T-cell (primary cell): ENCODE measurements at regions not wholly inside any gene's neighbourhood (a gene's known extent, or its start where the extent isn't known, plus 50 kb on each side); places are given as distances from the start of the nearest gene placed in this dataset.

Experiments
- ATAC-seq, 4 experiments: fragments of 200-7000 bp in 3 of 4; fragments of 150-1000 bp in 1 of 4; cut with Tn5 transposase; replicated peaks in 1 of 4; 1 replicate in 3 of 4; 2 replicates in 1 of 4; pipeline ENCODE4 v1.10.0; 2021; ENCODE audit warnings: moderate library complexity in 3 of 4, mild to moderate bottlenecking in 2 of 4, moderate number of reproducible peaks in 1 of 4
- CTCF ChIA-PET, 2 donors: fragments of 300-600 bp; sonication (Branson Sonifier 250); formaldehyde crosslinking; loops; one replicate each; lab custom pipeline; 2022; ENCODE audit warnings: antibody characterized with exemption in 2 of 2; lab: Charles Lee
- POLR2A ChIA-PET, 2 donors: fragments of 300-600 bp; sonication (Branson Sonifier 250); formaldehyde crosslinking; loops; one replicate each; lab custom pipeline; 2022; ENCODE audit warnings: antibody characterized with exemption in 2 of 2; lab: Charles Lee
- DNase-seq, 35 experiments: peaks; one replicate each; pipeline versions ENCODE4 v3.0.0 to v3.0.0-alpha.2; 2013 to 2023
- H3K27ac ChIP-seq: one replicate; pipeline ENCODE4 v1.5.1; 2013; ENCODE audit warnings: low read length
- H3K27me3 ChIP-seq, 2 experiments: replicated peaks in 1 of 2; 1 replicate in 1 of 2; 2 replicates in 1 of 2; pipeline versions ENCODE4 v1.6.1 to v1.7.0; 2013; ENCODE audit warnings: low read length in 1 of 2, mixed read lengths in 1 of 2; ENCODE audit not compliant: control insufficient read depth in 2 of 2, insufficient read depth in 2 of 2; ENCODE audit errors: extremely low read depth in 1 of 2
- H3K36me3 ChIP-seq, 2 donors: 1 replicate in 1 of 2; 2 replicates in 1 of 2; pipeline versions ENCODE4 v1.6.1 to v1.7.0; 2013; ENCODE audit warnings: low read length in 1 of 2; ENCODE audit not compliant: control insufficient read depth in 2 of 2, insufficient read depth in 1 of 2; ENCODE audit errors: extremely low read depth in 1 of 2
- H3K4me1 ChIP-seq, 2 experiments: 1 replicate in 1 of 2; 2 replicates in 1 of 2; pipeline versions ENCODE4 v1.6.1 to v1.7.0; 2013; ENCODE audit warnings: low read length in 2 of 2, mixed read lengths in 1 of 2; ENCODE audit not compliant: insufficient read depth in 2 of 2, control insufficient read depth in 1 of 2; ENCODE audit errors: extremely low read depth in 1 of 2
- H3K4me3 ChIP-seq, 2 donors: 1 replicate in 1 of 2; 2 replicates in 1 of 2; pipeline versions ENCODE4 v1.5.1 to v1.7.0; 2013; ENCODE audit warnings: mild to moderate bottlenecking in 2 of 2, low read length in 1 of 2, moderate library complexity in 1 of 2; ENCODE audit not compliant: control insufficient read depth in 1 of 2; ENCODE audit errors: extremely low read depth in 1 of 2
- H3K9me3 ChIP-seq: 2 replicates; pipeline ENCODE4 v1.7.0; 2013
- H3K27ac Mint-ChIP-seq, 2 donors: one replicate each; pipeline ENCODE4 v1.8.0; 2020 to 2021; ENCODE audit warnings: mild to moderate bottlenecking in 2 of 2, mixed read lengths in 2 of 2
- H3K27me3 Mint-ChIP-seq, 2 donors: one replicate each; pipeline ENCODE4 v1.8.0; 2021 to 2022; ENCODE audit warnings: mixed read lengths in 2 of 2
- H3K36me3 Mint-ChIP-seq: one replicate; pipeline ENCODE4 v1.8.0; 2021; ENCODE audit warnings: mixed read lengths
- H3K4me1 Mint-ChIP-seq, 3 donors: one replicate each; pipeline ENCODE4 v1.8.0; 2020 to 2022; ENCODE audit warnings: mixed read lengths in 3 of 3, mild to moderate bottlenecking in 1 of 3
- H3K4me3 Mint-ChIP-seq, 3 donors: one replicate each; pipeline ENCODE4 v1.8.0; 2020 to 2022; ENCODE audit warnings: mild to moderate bottlenecking in 3 of 3, mixed read lengths in 3 of 3, moderate library complexity in 3 of 3
- H3K9me3 Mint-ChIP-seq, 3 donors: one replicate each; pipeline ENCODE4 v1.8.0; 2020 to 2022; ENCODE audit warnings: mixed read lengths in 3 of 3
- WGBS: methylation state at CpG from one replicate; pipeline ENCODE4 v1.1.5; 2013; ENCODE audit warnings: missing lambda C conversion rate; ENCODE audit not compliant: insufficient coverage; 5-methylcytosine and 5-hydroxymethylcytosine counted together

DNA sequence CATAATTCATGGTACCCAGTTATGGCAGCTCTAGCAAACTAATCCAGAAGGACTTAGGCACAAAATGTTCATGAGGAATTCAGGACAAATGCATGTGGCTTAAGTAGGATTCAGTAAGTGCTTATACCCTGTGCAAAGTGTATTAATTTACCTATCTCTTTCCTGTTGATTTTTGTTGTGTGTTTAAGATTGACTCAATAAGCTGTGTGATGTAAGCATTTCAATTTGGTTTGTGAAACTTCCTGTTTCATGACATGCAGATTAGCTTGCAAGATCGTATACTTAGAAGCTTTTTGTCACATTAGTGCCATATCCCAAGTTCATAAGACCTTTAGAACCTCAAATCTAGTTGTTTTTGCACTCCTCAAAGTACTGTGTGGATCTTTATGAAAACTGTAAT is 416.7 kb downstream of the ARL4A start:
- Mint-ChIP-seq H3K27ac (no peak overlapping the region), H3K27me3 (no peaks in the 10 kb centered on the region), H3K4me1 (no peaks in the 10 kb centered on the region), H3K36me3 (no peaks in the 10 kb centered on the region), H3K4me3 (no peak overlapping the region), H3K9me3 (no peaks in the 10 kb centered on the region)
- ChIA-PET POLR2A (interaction anchor here in 1 of 2 donors (0.6 kb wide), 1 partner anchor 48 kb away, joined by 4 read pairs; no protein-coding TSS in a partner anchor), CTCF (no interaction called here)
- DNase-seq (no peak), ATAC-seq (no peak)
- H3K27me3 ChIP-seq: no peaks in the 10 kb centered on the region
- no peaks in the 10 kb centered on the region for H3K36me3 ChIP-seq
- no CpG with 5 or more reads among the region's 1 CpG for WGBS
- H3K27ac ChIP-seq: no peak overlapping the region
- no peaks in the 10 kb centered on the region for H3K9me3 ChIP-seq
- H3K4me1 ChIP-seq: no peaks in the 10 kb centered on the region
- H3K4me3 ChIP-seq: no peak overlapping the region

DNA sequence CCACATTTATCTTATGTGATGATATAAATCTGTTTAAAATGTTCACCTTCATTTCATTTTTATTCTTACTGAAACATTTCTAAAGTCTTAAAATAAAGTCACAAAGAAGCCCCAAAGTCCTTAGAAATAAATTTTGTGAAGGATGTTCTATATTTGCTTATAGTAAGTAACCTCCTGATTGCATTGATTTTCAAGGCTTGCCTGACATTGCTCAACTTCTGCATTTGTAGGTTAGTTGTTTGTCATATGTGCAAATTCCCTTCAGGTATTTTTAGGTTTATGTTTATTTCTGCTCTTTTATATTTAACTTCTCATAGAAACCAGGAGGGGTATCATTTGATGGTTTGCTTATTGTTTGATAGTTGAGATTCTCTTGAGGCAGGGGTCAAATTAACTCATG is 417.8 kb downstream of the ARL4A start:
- ChIA-PET CTCF (no interaction called here), POLR2A (no interaction called here)
- H3K27me3 Mint-ChIP-seq: no peaks in the 10 kb centered on the region
- Histone ChIP-seq H3K27me3 (no peaks in the 10 kb centered on the region), H3K4me1 (no peaks in the 10 kb centered on the region), H3K27ac (no peak overlapping the region), H3K9me3 (no peaks in the 10 kb centered on the region), H3K4me3 (no peak overlapping the region), H3K36me3 (no peaks in the 10 kb centered on the region)
- H3K9me3 Mint-ChIP-seq: no peaks in the 10 kb centered on the region
- H3K4me3 Mint-ChIP-seq: no peak overlapping the region
- H3K27ac Mint-ChIP-seq: no peak overlapping the region
- H3K36me3 Mint-ChIP-seq: no peaks in the 10 kb centered on the region
- no peak for ATAC-seq
- H3K4me1 Mint-ChIP-seq: no peaks in the 10 kb centered on the region
- no peak for DNase-seq

DNA sequence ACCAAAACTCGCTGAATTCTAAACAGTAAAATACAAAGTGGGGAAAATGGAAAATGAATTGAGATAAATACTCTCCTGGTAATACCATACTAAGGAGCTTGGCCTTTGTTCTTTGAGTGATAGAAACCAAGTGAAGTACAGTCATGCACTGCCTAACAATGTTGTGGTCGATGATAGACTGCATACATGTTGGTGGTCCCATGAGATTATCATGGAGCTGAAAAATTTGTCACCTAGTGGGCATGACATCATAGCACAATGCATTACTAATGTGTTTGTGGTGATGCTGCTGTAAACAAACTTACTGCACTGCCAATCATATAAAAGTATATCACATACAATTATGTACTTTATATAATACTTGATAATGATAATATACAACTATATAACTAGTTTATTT is 419.1 kb downstream of the ARL4A start:
- DNase-seq (no peak), ATAC-seq (no peak)
- Mint-ChIP-seq H3K27me3 (no peaks in the 10 kb centered on the region), H3K4me1 (no peaks in the 10 kb centered on the region), H3K36me3 (no peaks in the 10 kb centered on the region), H3K27ac (no peak overlapping the region), H3K9me3 (no peaks in the 10 kb centered on the region), H3K4me3 (no peak overlapping the region)
- H3K27ac ChIP-seq: no peak overlapping the region
- 80% methylated on average over 1 of the region's 2 CpGs for WGBS
- no peaks in the 10 kb centered on the region for H3K9me3 ChIP-seq
- ChIA-PET CTCF (no interaction called here), POLR2A (interaction anchor here in 1 of 2 donors (0.6 kb wide), 1 partner anchor 40 kb away, joined by 8 read pairs; no protein-coding TSS in a partner anchor)
- no peaks in the 10 kb centered on the region for H3K27me3 ChIP-seq
- no peaks in the 10 kb centered on the region for H3K36me3 ChIP-seq
- H3K4me1 ChIP-seq: no peaks in the 10 kb centered on the region
- H3K4me3 ChIP-seq: no peak overlapping the region

DNA sequence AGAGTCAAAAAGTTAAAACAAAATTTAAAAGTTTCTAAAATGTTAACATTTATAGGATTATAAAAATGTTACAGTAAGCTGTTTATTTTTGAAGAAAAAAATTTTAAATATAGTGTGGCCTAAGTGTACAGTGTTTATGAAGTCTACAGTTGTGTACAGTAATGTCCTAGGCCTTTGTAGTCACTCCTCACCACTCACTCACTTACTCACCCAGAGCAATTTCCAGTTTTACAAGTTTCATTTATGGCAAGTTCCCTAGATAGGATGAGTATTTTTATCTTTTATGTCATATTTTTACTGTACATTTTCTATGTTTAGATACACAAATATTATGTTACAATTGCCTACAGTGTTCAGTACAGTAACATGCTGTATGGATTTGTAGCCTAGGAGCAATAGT is 419.9 kb downstream of the ARL4A start:
- H3K4me1 ChIP-seq: no peaks in the 10 kb centered on the region
- H3K4me3 ChIP-seq: no peak overlapping the region
- H3K27me3 ChIP-seq: no peaks in the 10 kb centered on the region
- CTCF ChIA-PET: no interaction called here
- no peak for DNase-seq
- ATAC-seq: no peak
- Mint-ChIP-seq H3K4me3 (no peak overlapping the region), H3K27me3 (no peaks in the 10 kb centered on the region), H3K27ac (no peak overlapping the region), H3K4me1 (no peaks in the 10 kb centered on the region), H3K36me3 (no peaks in the 10 kb centered on the region), H3K9me3 (no peaks in the 10 kb centered on the region)
- no peaks in the 10 kb centered on the region for H3K36me3 ChIP-seq
- no peaks in the 10 kb centered on the region for H3K9me3 ChIP-seq
- no peak overlapping the region for H3K27ac ChIP-seq
- POLR2A ChIA-PET: interaction anchor here in 1 of 2 donors (0.6 kb wide), 1 partner anchor 41 kb away, joined by 8 read pairs; no protein-coding TSS in a partner anchor

DNA sequence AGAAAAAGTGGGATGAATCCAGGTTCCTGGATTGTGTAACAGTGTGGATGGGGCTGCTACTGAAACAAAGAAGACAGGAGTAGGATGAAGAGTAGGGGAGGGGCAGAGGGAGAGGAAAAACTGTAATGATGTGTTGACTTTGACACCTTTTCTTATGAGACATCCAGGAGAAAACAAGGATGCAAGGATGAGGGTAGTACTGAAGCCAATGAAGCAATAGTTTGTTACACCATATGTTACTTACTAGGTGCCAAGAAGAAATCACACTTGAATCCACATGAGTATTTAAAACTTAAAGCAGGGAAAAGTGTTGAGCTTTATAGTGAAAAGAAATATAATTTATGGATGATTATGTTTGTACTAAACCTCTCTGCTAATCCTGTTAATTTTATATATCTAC is 420.6 kb downstream of the ARL4A start:
- H3K27ac ChIP-seq: no peak overlapping the region
- H3K4me1 ChIP-seq: no peaks in the 10 kb centered on the region
- Mint-ChIP-seq H3K4me1 (no peaks in the 10 kb centered on the region), H3K36me3 (no peaks in the 10 kb centered on the region), H3K27ac (no peak overlapping the region), H3K9me3 (no peaks in the 10 kb centered on the region), H3K27me3 (no peaks in the 10 kb centered on the region), H3K4me3 (no peak overlapping the region)
- H3K9me3 ChIP-seq: no peaks in the 10 kb centered on the region
- CTCF ChIA-PET: no interaction called here
- no peak overlapping the region for H3K4me3 ChIP-seq
- no peak for ATAC-seq
- H3K27me3 ChIP-seq: no peaks in the 10 kb centered on the region
- no peaks in the 10 kb centered on the region for H3K36me3 ChIP-seq
- no peak for DNase-seq
- POLR2A ChIA-PET: interaction anchor here in 1 of 2 donors (0.6 kb wide), 1 partner anchor 93 kb away, joined by 3 read pairs; no protein-coding TSS in a partner anchor

DNA sequence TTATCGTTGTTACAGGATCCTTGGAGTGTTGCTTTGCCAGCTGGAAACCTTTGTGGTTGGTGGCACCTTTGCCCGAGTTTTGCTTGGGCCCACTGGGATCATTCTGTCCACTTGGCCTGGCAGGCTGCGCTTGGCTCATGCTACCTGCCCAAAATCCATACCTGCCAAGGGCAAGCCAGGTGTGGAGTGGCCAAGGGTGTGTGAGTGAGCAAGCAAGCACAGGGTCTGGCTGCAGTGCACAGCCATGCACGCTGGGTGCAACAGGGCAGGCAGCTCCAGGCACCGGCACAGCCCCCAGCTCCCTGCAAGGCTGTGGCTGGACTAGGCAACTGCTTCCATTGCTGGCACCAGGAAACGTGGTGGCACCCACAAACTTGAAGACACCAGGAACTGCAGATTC is 421.8 kb downstream of the ARL4A start:
- ATAC-seq (no peak), DNase-seq (no peak)
- POLR2A ChIA-PET: no interaction called here
- 80% methylated on average over 4 of the region's 6 CpGs for WGBS
- no peak overlapping the region for H3K27ac ChIP-seq
- Mint-ChIP-seq H3K4me3 (no peak overlapping the region), H3K9me3 (no peaks in the 10 kb centered on the region), H3K27ac (no peak overlapping the region), H3K4me1 (no peaks in the 10 kb centered on the region), H3K27me3 (no peaks in the 10 kb centered on the region), H3K36me3 (no peaks in the 10 kb centered on the region)
- H3K4me1 ChIP-seq: no peaks in the 10 kb centered on the region
- H3K9me3 ChIP-seq: no peaks in the 10 kb centered on the region
- no peak overlapping the region for H3K4me3 ChIP-seq
- H3K27me3 ChIP-seq: no peaks in the 10 kb centered on the region
- CTCF ChIA-PET: no interaction called here
- H3K36me3 ChIP-seq: no peaks in the 10 kb centered on the region

DNA sequence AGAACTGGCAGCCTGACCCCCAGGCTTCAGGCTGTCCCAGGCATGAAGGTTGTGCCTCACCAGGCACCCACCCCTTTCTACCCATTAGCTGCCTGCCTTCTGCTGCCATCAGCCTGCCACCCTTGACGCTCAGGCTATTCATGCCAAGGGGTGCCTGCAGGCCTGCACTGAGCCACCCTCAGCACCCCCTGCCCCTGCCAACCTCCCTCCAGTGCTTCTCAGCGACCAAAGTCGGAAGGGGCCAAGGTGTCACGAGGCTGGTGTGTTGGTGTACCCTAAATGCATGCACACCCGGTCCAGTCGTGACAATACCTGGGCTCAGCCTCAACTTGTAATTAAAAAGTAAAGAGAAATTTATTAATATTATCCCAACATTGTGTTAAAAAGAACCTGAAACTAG is 422.7 kb downstream of the ARL4A start:
- Histone ChIP-seq H3K4me3 (no peak overlapping the region), H3K27me3 (no peaks in the 10 kb centered on the region), H3K9me3 (no peaks in the 10 kb centered on the region), H3K36me3 (no peaks in the 10 kb centered on the region), H3K27ac (no peak overlapping the region), H3K4me1 (no peaks in the 10 kb centered on the region)
- POLR2A ChIA-PET: no interaction called here
- CTCF ChIA-PET: no interaction called here
- ATAC-seq (no peak), DNase-seq (no peak)
- no peak overlapping the region for H3K4me3 Mint-ChIP-seq
- H3K27ac Mint-ChIP-seq: no peak overlapping the region
- no peaks in the 10 kb centered on the region for H3K36me3 Mint-ChIP-seq
- peaks cover 0 to 3% of the 10 kb centered on the region in 2 donors for H3K27me3 Mint-ChIP-seq
- WGBS: 100% methylated on average over 2 of the region's 6 CpGs
- H3K9me3 Mint-ChIP-seq: no peaks in the 10 kb centered on the region
- no peaks in the 10 kb centered on the region for H3K4me1 Mint-ChIP-seq
